ENCODE measurements at regions not wholly inside any gene's neighbourhood (a gene's known extent, or its start where the extent isn't known, plus 50 kb on each side); places are given as distances from the start of the nearest gene placed in this dataset.

GRCh38 chr11:87660926-87661660, 514.1 kb downstream of the RAB38 start:
- TF ChIP-seq CTCF (IDR thresholded peaks at IDR 0.05) = no peak

- TF ChIP-seq CTCF (IDR thresholded peaks at IDR 0.05) = no peak
These were observed 515.4 kb downstream of the RAB38 start for GRCh38 chr11:87659807-87660206.

GRCh38 chr11:87645626-87646025, 529.6 kb downstream of the RAB38 start:
- TF ChIP-seq CTCF (IDR thresholded peaks at IDR 0.05) = no peak

- no peak for TF ChIP-seq CTCF (IDR thresholded peaks at IDR 0.05)
These were observed 535.4 kb downstream of the RAB38 start for GRCh38 chr11:87639753-87640364.

GRCh38 chr11:87635001-87635400, 540.2 kb downstream of the RAB38 start:
- no peak for TF ChIP-seq CTCF (IDR thresholded peaks at IDR 0.05)

- no peak for TF ChIP-seq CTCF (IDR thresholded peaks at IDR 0.05)
These were observed 540.9 kb downstream of the RAB38 start for GRCh38 chr11:87634331-87634730.

- TF ChIP-seq CTCF (IDR thresholded peaks at IDR 0.05) = no peak
These were observed 546.3 kb downstream of the RAB38 start for GRCh38 chr11:87628957-87629356.

Data from LNCAP (cell line).